Mesothelial cell of epicardium (in vitro differentiated cells): ENCODE measurements at regions not wholly inside any gene's neighbourhood (a gene's known extent, or its start where the extent isn't known, plus 50 kb on each side); places are given as distances from the start of the nearest gene placed in this dataset.

ENCODE experiments used
- DNase-seq, 2 experiments: peaks; one replicate each; pipeline ENCODE4 v3.0.0; 2021; ENCODE audit warnings: low spot score in 2 of 2; ENCODE audit not compliant: unreplicated experiment in 2 of 2
- H3K27ac Mint-ChIP-seq: 2 replicates; pipeline ENCODE4 v1.8.0; 2021; ENCODE audit warnings: mixed read lengths
- H3K27me3 Mint-ChIP-seq: 2 replicates; pipeline ENCODE4 v1.8.0; 2021; ENCODE audit warnings: low read depth, mixed read lengths
- H3K36me3 Mint-ChIP-seq: 2 replicates; pipeline ENCODE4 v1.8.0; 2021; ENCODE audit warnings: mixed read lengths
- H3K4me1 Mint-ChIP-seq: 2 replicates; pipeline ENCODE4 v1.8.0; 2021; ENCODE audit warnings: mixed read lengths
- H3K4me3 Mint-ChIP-seq: 2 replicates; pipeline ENCODE4 v1.8.0; 2021; ENCODE audit warnings: mild to moderate bottlenecking, moderate library complexity, mixed read lengths
- H3K9me3 Mint-ChIP-seq: 2 replicates; pipeline ENCODE4 v1.8.0; 2021; ENCODE audit warnings: mixed read lengths
- CTCF ChIP-seq: fragments of 200-600 bp; sonication (generic); IDR thresholded peaks from one replicate; pipeline ENCODE4 v1.5.0; 2021; ENCODE audit warnings: antibody characterized with exemption; ENCODE audit not compliant: unreplicated experiment

GRCh38 chr11:19393941-19394340 is 153.2 kb upstream of the E2F8 start:
- Mint-ChIP-seq H3K9me3 (peaks cover 4% of the 10 kb centered on the region), H3K27me3 (peaks cover 4% of the 10 kb centered on the region), H3K4me1 (no peaks in the 10 kb centered on the region), H3K36me3 (no peaks in the 10 kb centered on the region), H3K27ac (no peak overlapping the region), H3K4me3 (no peak overlapping the region)
- TF ChIP-seq CTCF, result no peak
- no peak for DNase-seq

GRCh38 chr11:19392847-19393518 is 152.2 kb upstream of the E2F8 start:
- Mint-ChIP-seq H3K4me3 (no peak overlapping the region), H3K9me3 (peaks cover 4% of the 10 kb centered on the region), H3K27me3 (peaks cover 6% of the 10 kb centered on the region), H3K4me1 (no peaks in the 10 kb centered on the region), H3K36me3 (no peaks in the 10 kb centered on the region), H3K27ac (no peak overlapping the region)
- no peak for DNase-seq
- no peak for TF ChIP-seq CTCF

GRCh38 chr11:19392321-19392720 is 151.6 kb upstream of the E2F8 start:
- Mint-ChIP-seq H3K36me3 (no peaks in the 10 kb centered on the region), H3K4me1 (no peaks in the 10 kb centered on the region), H3K4me3 (no peak overlapping the region), H3K27ac (no peak overlapping the region), H3K9me3 (peaks cover 4% of the 10 kb centered on the region), H3K27me3 (peaks cover 10% of the 10 kb centered on the region)
- TF ChIP-seq CTCF, result no peak
- no peak for DNase-seq

GRCh38 chr11:19391652-19392051 is 150.9 kb upstream of the E2F8 start:
- Mint-ChIP-seq H3K27me3 (peaks cover 17% of the 10 kb centered on the region), H3K4me3 (no peak overlapping the region), H3K27ac (no peak overlapping the region), H3K36me3 (no peaks in the 10 kb centered on the region), H3K9me3 (peaks cover 4% of the 10 kb centered on the region), H3K4me1 (no peaks in the 10 kb centered on the region)
- no peak for TF ChIP-seq CTCF
- no peak for DNase-seq

GRCh38 chr11:19391026-19391425 is 150.3 kb upstream of the E2F8 start:
- TF ChIP-seq CTCF, result no peak
- Mint-ChIP-seq H3K27ac (no peak overlapping the region), H3K27me3 (peaks cover 22% of the 10 kb centered on the region), H3K4me1 (no peaks in the 10 kb centered on the region), H3K4me3 (no peak overlapping the region), H3K36me3 (no peaks in the 10 kb centered on the region), H3K9me3 (peaks cover 4% of the 10 kb centered on the region)
- no peak for DNase-seq
